H1 (cell line): ENCODE measurements at regions not wholly inside any gene's neighbourhood (a gene's known extent, or its start where the extent isn't known, plus 50 kb on each side); places are given as distances from the start of the nearest gene placed in this dataset.

Experiments
- CTCF ChIA-PET: fragments of 300-600 bp; sonication (Branson Sonifier 250); formaldehyde crosslinking; loops from one replicate; lab custom pipeline; 2021; ENCODE audit not compliant: partially characterized antibody; lab: Charles Lee
- POLR2A ChIA-PET: fragments of 300-600 bp; sonication (Branson Sonifier 250); formaldehyde crosslinking; loops from one replicate; lab custom pipeline; 2021; ENCODE audit warnings: inconsistent platforms; ENCODE audit not compliant: partially characterized antibody; lab: Charles Lee
- DNase-seq, 2 experiments: peaks; one replicate each; pipeline versions ENCODE4 v3.0.0 to v3.0.0-alpha.2; 2010 to 2022; ENCODE audit warnings: low spot score in 2 of 2, low read depth in 1 of 2, mixed read lengths in 1 of 2
- FAIRE-seq: peaks from 2 replicates; lab custom pipeline; 2011; peaks lifted over from hg19 to GRCh38; lab: Jason Lieb, UNC
- H2AFZ ChIP-seq: 2 replicates; pipeline ENCODE4 v1.8.1; 2012; ENCODE audit warnings: low read length, inconsistent platforms
- H2AK5ac ChIP-seq: 2 replicates; pipeline ENCODE4 v1.6.1; 2013; ENCODE audit warnings: low read depth, low read length
- H2BK120ac ChIP-seq: replicated peaks from 2 replicates; pipeline ENCODE3; 2013; ENCODE audit warnings: low read depth, low read length, inconsistent platforms
- H2BK12ac ChIP-seq: 2 replicates; pipeline ENCODE4 v1.6.1; 2013; ENCODE audit warnings: low read depth, low read length
- H2BK15ac ChIP-seq: 2 replicates; pipeline ENCODE4 v1.6.1; 2013; ENCODE audit warnings: low read length
- H2BK20ac ChIP-seq: 2 replicates; pipeline ENCODE4 v1.6.1; 2013; ENCODE audit warnings: low read length
- H2BK5ac ChIP-seq: 2 replicates; pipeline ENCODE4 v1.6.1; 2013; ENCODE audit warnings: low read depth, low read length
- H3K14ac ChIP-seq: 2 replicates; pipeline ENCODE4 v1.6.1; 2013; ENCODE audit warnings: inconsistent platforms; ENCODE audit not compliant: insufficient read length
- H3K18ac ChIP-seq: 2 replicates; pipeline ENCODE4 v1.6.1; 2013; ENCODE audit warnings: low read length; ENCODE audit errors: extremely low read depth
- H3K23ac ChIP-seq: 2 replicates; pipeline ENCODE4 v1.6.1; 2013; ENCODE audit warnings: inconsistent platforms; ENCODE audit not compliant: insufficient read length
- H3K23me2 ChIP-seq: 2 replicates; pipeline ENCODE4 v1.6.1; 2013; ENCODE audit warnings: low read depth, low read length
- H3K27ac ChIP-seq: 2 replicates; pipeline ENCODE4 v1.6.1; 2011; ENCODE audit warnings: low read depth, low read length, inconsistent platforms
- H3K27me3 ChIP-seq, 4 experiments: replicated peaks in 1 of 4; 1 replicate in 1 of 4; 2 replicates in 3 of 4; pipeline versions ENCODE4 v1.6.1 to v1.8.1; 2011 to 2013; ENCODE audit warnings: low read length in 3 of 4, mild to moderate bottlenecking in 3 of 4, inconsistent platforms in 2 of 4, mixed read lengths in 2 of 4, moderate library complexity in 1 of 4; ENCODE audit not compliant: control insufficient read depth in 3 of 4, insufficient read depth in 3 of 4; ENCODE audit errors: extremely low read depth in 1 of 4
- H3K36me3 ChIP-seq, 4 experiments: 2 replicates each; pipeline versions ENCODE4 v1.6.1 to v1.8.1; 2011 to 2013; ENCODE audit warnings: mild to moderate bottlenecking in 4 of 4, low read length in 3 of 4, moderate library complexity in 2 of 4, control low read depth in 1 of 4, inconsistent platforms in 1 of 4; ENCODE audit not compliant: insufficient read depth in 4 of 4, control insufficient read depth in 2 of 4
- H3K4ac ChIP-seq: replicated peaks from 2 replicates; pipeline ENCODE3; 2013; ENCODE audit warnings: low read length, low read depth, mixed read lengths, inconsistent platforms; ENCODE audit not compliant: insufficient read length
- H3K4me1 ChIP-seq, 4 experiments: replicated peaks in 1 of 4; 1 replicate in 1 of 4; 2 replicates in 3 of 4; pipeline versions ENCODE4 v1.6.1 to v1.8.1; 2011 to 2013; ENCODE audit warnings: low read length in 3 of 4, inconsistent platforms in 2 of 4, mixed read lengths in 1 of 4; ENCODE audit not compliant: insufficient read depth in 4 of 4, control insufficient read depth in 3 of 4
- H3K4me2 ChIP-seq, 2 experiments: 2 replicates each; pipeline versions ENCODE4 v1.6.1 to v1.8.1; 2011 to 2013; ENCODE audit warnings: low read depth in 2 of 2, low read length in 2 of 2, control low read depth in 1 of 2, inconsistent platforms in 1 of 2, mild to moderate bottlenecking in 1 of 2; ENCODE audit not compliant: insufficient read depth in 1 of 2
- H3K4me3 ChIP-seq, 4 experiments: fragments of 200-600, 300-600 bp in 1 of 4; sonication (generic), shearing (Covaris generic), sonication (Bioruptor Twin) in 1 of 4; 2 replicates each; pipeline versions ENCODE4 v1.5.1 to v1.8.1; 2011 to 2016; ENCODE audit warnings: low read length in 4 of 4, low read depth in 3 of 4, control low read depth in 2 of 4, inconsistent platforms in 2 of 4, mild to moderate bottlenecking in 2 of 4, mixed read lengths in 1 of 4, moderate library complexity in 1 of 4; ENCODE audit not compliant: insufficient read depth in 2 of 4; ENCODE audit errors: extremely low read depth in 1 of 4
- H3K56ac ChIP-seq: replicated peaks from 2 replicates; pipeline ENCODE3; 2013; ENCODE audit warnings: low read depth, mild to moderate bottlenecking, mixed read lengths, low read length, inconsistent platforms; ENCODE audit not compliant: insufficient read length
- H3K79me1 ChIP-seq: 2 replicates; pipeline ENCODE4 v1.6.1; 2013; ENCODE audit warnings: low read depth, low read length, control low read depth
- H3K79me2 ChIP-seq, 2 experiments: 2 replicates each; pipeline versions ENCODE4 v1.6.1 to v1.8.1; 2012 to 2013; ENCODE audit warnings: low read length in 2 of 2, mild to moderate bottlenecking in 2 of 2, inconsistent platforms in 1 of 2; ENCODE audit not compliant: insufficient read depth in 2 of 2, control insufficient read depth in 1 of 2
- H3K9ac ChIP-seq, 4 experiments: replicated peaks in 1 of 4; 1 replicate in 1 of 4; 2 replicates in 3 of 4; pipeline versions ENCODE4 v1.6.1 to v1.8.1; 2011 to 2013; ENCODE audit warnings: low read depth in 3 of 4, low read length in 3 of 4, control low read depth in 2 of 4, mild to moderate bottlenecking in 2 of 4, moderate library complexity in 2 of 4, inconsistent platforms in 1 of 4; ENCODE audit errors: extremely low read depth in 1 of 4
- H3K9me3 ChIP-seq, 2 experiments: 2 replicates each; pipeline versions ENCODE4 v1.6.1 to v1.8.1; 2012 to 2013; ENCODE audit warnings: mild to moderate bottlenecking in 2 of 2, moderate library complexity in 2 of 2, control low read depth in 1 of 2, inconsistent platforms in 1 of 2, low read depth in 1 of 2, low read length in 1 of 2, mixed read lengths in 1 of 2; ENCODE audit not compliant: insufficient read depth in 2 of 2
- H4K20me1 ChIP-seq, 2 experiments: replicated peaks in 1 of 2; 2 replicates each; pipeline versions ENCODE3 to v1.8.1; 2011 to 2013; ENCODE audit warnings: inconsistent platforms in 2 of 2, low read length in 2 of 2, mild to moderate bottlenecking in 1 of 2; ENCODE audit not compliant: insufficient read depth in 2 of 2, control insufficient read depth in 1 of 2
- H4K5ac ChIP-seq: 2 replicates; pipeline ENCODE4 v1.6.1; 2013; ENCODE audit warnings: low read length, low read depth, mixed read lengths, inconsistent platforms; ENCODE audit not compliant: insufficient read length
- H4K8ac ChIP-seq: 2 replicates; pipeline ENCODE4 v1.8.0; 2013; ENCODE audit warnings: mild to moderate bottlenecking, moderate library complexity, low read length, inconsistent platforms; ENCODE audit not compliant: insufficient read depth; ENCODE audit errors: extremely low read depth
- H4K91ac ChIP-seq: replicated peaks from 2 replicates; pipeline ENCODE3; 2013; ENCODE audit warnings: low read length, mixed read lengths, inconsistent platforms; ENCODE audit not compliant: insufficient read length
- ATF2 ChIP-seq: IDR thresholded peaks from 2 replicates; pipeline ENCODE4 v1.6.1; 2012; ENCODE audit warnings: low read length, inconsistent platforms
- CTBP2 ChIP-seq: IDR thresholded peaks from 2 replicates; pipeline ENCODE4 v1.7.0; 2011; ENCODE audit warnings: borderline replicate concordance, mild to moderate bottlenecking, moderate library complexity, mixed read lengths, low read length; ENCODE audit not compliant: insufficient read depth, insufficient read length
- CTCF ChIP-seq, 3 experiments: IDR thresholded peaks; 1 replicate in 2 of 3; 2 replicates in 1 of 3; pipeline versions ENCODE4 v1.5.1 to v1.6.1; 2011; ENCODE audit warnings: low read length in 3 of 3, mild to moderate bottlenecking in 3 of 3, inconsistent platforms in 2 of 3, low read depth in 1 of 3, moderate library complexity in 1 of 3; ENCODE audit not compliant: insufficient read depth in 1 of 3; ENCODE audit errors: control extremely low read depth in 1 of 3
- NRF1 ChIP-seq: IDR thresholded peaks from 2 replicates; pipeline ENCODE4 v1.6.1; 2011; ENCODE audit warnings: mild to moderate bottlenecking, low read depth, low read length, improper control_type of control experiment
- SP1 ChIP-seq: IDR thresholded peaks from 2 replicates; pipeline ENCODE4 v1.6.1; 2011; ENCODE audit warnings: low read depth, low read length
- TAF1 ChIP-seq: IDR thresholded peaks from 2 replicates; pipeline ENCODE4 v1.6.1; 2011; ENCODE audit warnings: mild to moderate bottlenecking, low read depth, low read length
- USF2 ChIP-seq: IDR thresholded peaks from 2 replicates; pipeline ENCODE4 v1.6.1; 2011; ENCODE audit warnings: low read length, improper control_type of control experiment
- WGBS, 2 experiments: shearing (Covaris generic) in 1 of 2; methylation state at CpG; one replicate each; pipeline versions ENCODE4 v1.1.6 to v1.1.7; 2013 to 2015; ENCODE audit warnings: low lambda C conversion rate in 2 of 2, mixed read lengths in 2 of 2, inconsistent platforms in 1 of 2, low coverage in 1 of 2, missing lambda C conversion rate in 1 of 2; ENCODE audit not compliant: insufficient replicate concordance in 2 of 2, insufficient coverage in 1 of 2, insufficient read length in 1 of 2; ENCODE audit errors: extremely low coverage in 1 of 2, missing lambda C conversion rate in 1 of 2; 5-methylcytosine and 5-hydroxymethylcytosine counted together

GRCh38 chr7:35860664-35861063 lies 59.8 kb downstream of the SEPTIN7 start:
- H2BK20ac ChIP-seq, result no peak overlapping the region
- H4K8ac ChIP-seq, result no peak overlapping the region

More at GRCh38 chr7:35860664-35861063, 59.8 kb downstream of the SEPTIN7 start:
- H3K79me2 ChIP-seq, result peaks cover 0 to 45% of the 10 kb centered on the region in 2 experiments; a peak in 2 of 4 replicates
- H3K27ac ChIP-seq, result no peak overlapping the region
- H2BK15ac ChIP-seq, result no peak overlapping the region
- 81% methylated on average over 1 of the region's 1 CpG; no CpG with 5 or more reads in 1 of the 2 experiments for WGBS, 2 experiments
- H3K14ac ChIP-seq, result no peak overlapping the region
- H4K20me1 ChIP-seq, result peaks cover 1 to 6% of the 10 kb centered on the region in 2 experiments
- FAIRE-seq, result no peak
- no peak overlapping the region for H2AK5ac ChIP-seq
- no peak overlapping the region for H2AFZ ChIP-seq
- no peak overlapping the region for H3K18ac ChIP-seq
- H3K9me3 ChIP-seq, result 0 out of 4 replicates have a peak, but pooled peaks cover 0 to 5% of the 10 kb centered on the region in 2 experiments
- no peaks in the 10 kb centered on the region for H3K27me3 ChIP-seq
- no peak overlapping the region for H3K4ac ChIP-seq
- TF ChIP-seq NRF1, result no peak
- no peak for TF ChIP-seq SP1
- no peak for TF ChIP-seq ATF2
- no peak for TF ChIP-seq USF2
- no peak for TF ChIP-seq TAF1
- TF ChIP-seq CTCF (IDR thresholded peaks at IDR 0.05; ENCODE audit: control extremely low read depth in 1 of 3, insufficient read depth in 1 of 3, low read depth in 1 of 3, low read length in 3 of 3), result no peak
- TF ChIP-seq CTBP2, result no peak
- H3K56ac ChIP-seq, result no peak overlapping the region
- H3K4me1 ChIP-seq, result no peaks in the 10 kb centered on the region
- H3K23me2 ChIP-seq, result no peaks in the 10 kb centered on the region
- no peak overlapping the region for H3K4me2 ChIP-seq
- H2BK12ac ChIP-seq, result no peak overlapping the region
- CTCF ChIA-PET, result no interaction called here
- no peak overlapping the region for H3K4me3 ChIP-seq
- no peak overlapping the region for H3K9ac ChIP-seq
- DNase-seq, result no peak
- no peak overlapping the region for H2BK5ac ChIP-seq
- peaks cover 0 to 21% (median 0%) of the 10 kb centered on the region in 4 experiments; a peak in 2 of 8 replicates for H3K36me3 ChIP-seq
- POLR2A ChIA-PET, result no interaction called here
- peaks cover 3% of the 10 kb centered on the region; the same call in 1 of the 2 replicates for H3K79me1 ChIP-seq
- no peak overlapping the region for H3K23ac ChIP-seq
- no peak overlapping the region for H4K91ac ChIP-seq
- H2BK120ac ChIP-seq, result no peak overlapping the region
- H4K5ac ChIP-seq, result no peak overlapping the region
